22Rv1 (cell line): ENCODE measurements at regions not wholly inside any gene's neighbourhood (a gene's known extent, or its start where the extent isn't known, plus 50 kb on each side); places are given as distances from the start of the nearest gene placed in this dataset.

Experiments
- H3K27ac ChIP-seq: fragments of 450-650 bp; 2 replicates; pipeline ENCODE4 v1.5.1; 2017
- ZFX ChIP-seq: fragments of 450-650 bp; IDR thresholded peaks from 2 replicates; pipeline ENCODE4 v1.6.1; 2017; ENCODE audit warnings: antibody characterized with exemption, borderline replicate concordance
- TF ChIP-seq, protein P1 (sequence below): fragments of 450-650 bp; IDR thresholded peaks from 2 replicates; pipeline ENCODE4 v1.5.1; 2017; ENCODE audit warnings: mild to moderate bottlenecking

DNA sequence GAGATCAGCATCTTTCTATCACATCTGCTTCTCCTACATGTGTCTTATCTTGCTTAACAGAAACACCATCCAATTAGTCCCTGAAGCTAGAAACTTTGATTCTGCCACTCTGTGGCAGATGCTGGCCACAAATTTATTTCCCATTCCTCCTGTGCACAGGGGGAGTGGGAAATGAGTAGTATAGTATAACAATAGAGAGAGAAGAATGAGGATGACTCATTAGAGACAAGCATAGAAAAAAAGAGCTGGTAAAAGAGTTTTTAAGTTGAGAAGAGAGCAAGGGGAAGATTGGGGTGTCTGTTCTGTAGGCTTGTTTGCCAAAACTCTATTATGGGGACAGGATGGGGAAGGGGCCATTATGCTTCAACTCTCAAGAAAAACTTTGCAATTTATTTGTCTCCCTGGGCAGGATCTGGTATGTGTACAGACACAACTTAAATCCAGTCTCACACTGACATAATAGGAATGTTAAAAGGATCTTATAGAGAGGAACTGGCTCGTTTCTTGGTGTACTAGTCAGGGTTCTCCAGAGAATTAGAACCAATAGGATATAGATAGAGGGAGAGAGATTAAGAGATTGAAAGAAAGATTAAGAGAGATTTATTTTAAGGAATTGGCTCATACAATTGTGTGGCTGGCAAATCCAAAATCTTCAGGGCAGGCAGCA lies 142.6 kb upstream of the CPSF6 start:
- TF ChIP-seq, protein P1, sequence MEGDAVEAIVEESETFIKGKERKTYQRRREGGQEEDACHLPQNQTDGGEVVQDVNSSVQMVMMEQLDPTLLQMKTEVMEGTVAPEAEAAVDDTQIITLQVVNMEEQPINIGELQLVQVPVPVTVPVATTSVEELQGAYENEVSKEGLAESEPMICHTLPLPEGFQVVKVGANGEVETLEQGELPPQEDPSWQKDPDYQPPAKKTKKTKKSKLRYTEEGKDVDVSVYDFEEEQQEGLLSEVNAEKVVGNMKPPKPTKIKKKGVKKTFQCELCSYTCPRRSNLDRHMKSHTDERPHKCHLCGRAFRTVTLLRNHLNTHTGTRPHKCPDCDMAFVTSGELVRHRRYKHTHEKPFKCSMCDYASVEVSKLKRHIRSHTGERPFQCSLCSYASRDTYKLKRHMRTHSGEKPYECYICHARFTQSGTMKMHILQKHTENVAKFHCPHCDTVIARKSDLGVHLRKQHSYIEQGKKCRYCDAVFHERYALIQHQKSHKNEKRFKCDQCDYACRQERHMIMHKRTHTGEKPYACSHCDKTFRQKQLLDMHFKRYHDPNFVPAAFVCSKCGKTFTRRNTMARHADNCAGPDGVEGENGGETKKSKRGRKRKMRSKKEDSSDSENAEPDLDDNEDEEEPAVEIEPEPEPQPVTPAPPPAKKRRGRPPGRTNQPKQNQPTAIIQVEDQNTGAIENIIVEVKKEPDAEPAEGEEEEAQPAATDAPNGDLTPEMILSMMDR, result no peak
- no peak for TF ChIP-seq ZFX
- H3K27ac ChIP-seq, result no peak overlapping the region

GRCh38 chr12:69097619-69098368 lies 141.6 kb upstream of the CPSF6 start:
- H3K27ac ChIP-seq, result no peak overlapping the region
- TF ChIP-seq ZFX, result no peak
- TF ChIP-seq, protein P1, result no peak

DNA sequence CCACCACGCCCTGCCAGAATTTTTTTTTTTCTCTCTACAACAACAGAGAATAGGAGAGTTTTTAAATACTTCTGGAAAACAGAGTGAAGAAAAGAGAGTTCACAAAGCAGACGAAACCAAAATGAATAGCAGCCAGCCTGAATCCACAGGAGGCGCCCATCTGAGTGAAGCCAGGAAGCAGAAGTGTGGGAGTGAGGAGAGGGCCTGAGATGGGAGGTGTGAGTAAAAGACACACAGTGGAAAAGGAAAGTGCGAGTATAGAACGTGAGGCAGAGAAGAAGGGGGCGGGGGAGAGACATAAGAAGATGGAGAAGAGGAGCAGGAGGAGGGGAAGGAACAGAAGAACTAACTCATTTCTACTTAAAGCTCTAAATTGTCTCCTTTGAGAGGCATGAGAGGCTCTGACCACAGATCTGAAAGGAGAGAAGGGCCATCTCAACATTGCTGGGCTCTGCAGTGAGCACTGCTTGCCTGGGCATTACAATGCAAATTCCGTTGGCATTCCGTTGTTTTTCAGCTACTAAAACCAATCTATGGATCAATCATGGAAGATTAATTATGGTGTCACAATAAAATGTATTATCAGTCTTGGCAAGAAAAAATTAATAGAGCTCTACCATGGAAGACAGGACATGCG lies 140.1 kb upstream of the CPSF6 start:
- TF ChIP-seq, protein P1, result no peak
- TF ChIP-seq ZFX, result no peak
- H3K27ac ChIP-seq, result no peak overlapping the region

GRCh38 chr12:69101505-69101904 lies 137.9 kb upstream of the CPSF6 start:
- peak overlapping the region; percentile 83 for H3K27ac ChIP-seq
- TF ChIP-seq ZFX, result no peak
- TF ChIP-seq, protein P1, result no peak

DNA sequence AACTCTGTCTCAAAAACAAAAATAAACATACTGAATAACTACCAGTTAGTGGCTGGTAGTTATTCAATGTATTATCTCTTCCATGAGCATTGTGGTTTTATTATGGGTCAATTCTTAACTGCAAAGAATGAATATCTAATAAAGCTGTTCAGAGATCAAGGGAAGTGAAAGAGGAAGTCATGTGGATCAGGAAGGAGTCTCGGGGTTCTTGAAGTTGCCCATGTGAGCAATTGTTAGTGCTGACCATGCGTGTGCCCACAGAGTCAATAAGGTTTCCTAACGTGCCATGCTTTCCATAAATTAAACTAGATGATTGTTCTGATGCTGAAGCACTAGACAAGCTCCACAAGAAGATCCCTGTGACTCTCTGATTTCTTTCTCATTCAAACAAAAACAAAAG lies 136.5 kb upstream of the CPSF6 start:
- no peak for TF ChIP-seq ZFX
- TF ChIP-seq, protein P1, result no peak
- peak overlapping the region; percentile 83; the same call in 1 of the 2 replicates for H3K27ac ChIP-seq

DNA sequence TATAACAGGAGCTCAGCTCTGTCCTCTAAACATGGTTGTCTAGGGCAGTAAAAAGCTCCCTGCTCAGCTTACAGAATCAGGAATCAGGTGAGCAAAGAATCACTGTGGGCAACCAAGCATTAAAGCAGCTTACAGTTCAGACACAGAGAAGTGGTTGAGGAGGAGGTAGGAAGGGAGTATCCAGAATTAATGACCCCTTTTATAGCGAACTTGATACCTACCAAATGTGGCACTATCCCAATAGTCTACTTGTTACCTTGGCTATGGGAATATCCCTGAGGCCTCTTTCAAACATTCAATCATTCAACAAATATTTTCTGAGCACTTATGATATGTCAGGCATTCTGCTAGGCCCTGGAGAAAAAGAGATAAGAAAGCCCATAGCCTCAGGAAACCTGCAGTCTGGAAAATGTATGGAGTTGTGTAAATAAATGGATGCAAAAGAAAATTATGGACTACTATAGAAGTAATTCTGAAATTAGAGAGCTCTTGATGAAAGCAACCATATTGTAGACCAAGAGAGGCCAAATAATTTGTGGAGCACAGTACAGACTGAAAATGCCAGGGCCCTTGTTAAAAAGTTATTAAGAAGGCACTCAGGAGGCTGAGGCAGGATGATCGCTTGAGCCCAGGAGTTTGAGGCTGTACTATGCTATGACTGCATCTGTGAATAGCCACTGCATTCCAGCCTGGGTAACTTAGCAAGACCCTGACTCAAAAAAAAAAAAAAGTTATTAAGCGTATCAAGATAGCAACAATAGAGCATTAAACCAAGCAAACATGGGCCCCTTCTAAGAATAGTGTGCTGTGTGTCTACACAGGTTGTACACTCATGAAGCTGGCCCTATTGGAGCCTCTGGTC lies 134.0 kb upstream of the CPSF6 start:
- no peak for TF ChIP-seq ZFX

GRCh38 chr12:69106482-69107118 lies 132.8 kb upstream of the CPSF6 start:
- TF ChIP-seq, protein P1, result no peak
- no peak for TF ChIP-seq ZFX
- H3K27ac ChIP-seq, result no peak overlapping the region

More for the DNA sequence above, 134.0 kb upstream of the CPSF6 start:
- peak overlapping the region; percentile 47 for H3K27ac ChIP-seq
